H9 (cell line): ENCODE measurements at regions not wholly inside any gene's neighbourhood (a gene's known extent, or its start where the extent isn't known, plus 50 kb on each side); places are given as distances from the start of the nearest gene placed in this dataset.

ENCODE experiments used
- DNase-seq: peaks from one replicate; pipeline ENCODE4 v3.0.0-alpha.2; 2017
- H2AFZ ChIP-seq: one replicate; pipeline ENCODE4 v1.6.1; 2013; ENCODE audit warnings: mild to moderate bottlenecking, low read length, control low read depth, moderate library complexity
- H2AK5ac ChIP-seq: 2 replicates; pipeline ENCODE4 v1.6.1; 2013; ENCODE audit warnings: low read length, control low read depth, mixed read lengths; ENCODE audit not compliant: insufficient read length
- H2BK120ac ChIP-seq: one replicate; pipeline ENCODE4 v1.6.1; 2013; ENCODE audit warnings: low read depth, mild to moderate bottlenecking, low read length, control low read depth, inconsistent platforms; ENCODE audit not compliant: poor library complexity, severe bottlenecking
- H2BK12ac ChIP-seq: 2 replicates; pipeline ENCODE4 v1.6.1; 2013; ENCODE audit warnings: low read length, control low read depth, mixed read lengths, low read depth; ENCODE audit not compliant: insufficient read length
- H2BK15ac ChIP-seq: 2 replicates; pipeline ENCODE4 v1.6.1; 2013; ENCODE audit warnings: low read depth, low read length, control low read depth
- H2BK20ac ChIP-seq: one replicate; pipeline ENCODE4 v1.6.1; 2013; ENCODE audit warnings: low read depth, mild to moderate bottlenecking, low read length, control low read depth, inconsistent platforms; ENCODE audit not compliant: poor library complexity, severe bottlenecking
- H2BK5ac ChIP-seq: 2 replicates; pipeline ENCODE4 v1.6.1; 2013; ENCODE audit warnings: low read length, control low read depth, mixed read lengths; ENCODE audit not compliant: insufficient read length
- H3K14ac ChIP-seq: 2 replicates; pipeline ENCODE4 v1.6.1; 2013; ENCODE audit warnings: low read length, control low read depth; ENCODE audit not compliant: insufficient read depth
- H3K18ac ChIP-seq: 2 replicates; pipeline ENCODE4 v1.6.1; 2013; ENCODE audit warnings: low read depth, mild to moderate bottlenecking, mixed read lengths, low read length, control low read depth; ENCODE audit not compliant: insufficient read length
- H3K23ac ChIP-seq: 2 replicates; pipeline ENCODE4 v1.6.1; 2013; ENCODE audit warnings: low read length, control low read depth, mixed read lengths, low read depth; ENCODE audit not compliant: insufficient read length
- H3K23me2 ChIP-seq: 2 replicates; pipeline ENCODE4 v1.6.1; 2013; ENCODE audit warnings: low read depth, mild to moderate bottlenecking, mixed read lengths, low read length, control low read depth; ENCODE audit not compliant: insufficient read length, poor library complexity, severe bottlenecking
- H3K27ac ChIP-seq: 2 replicates; pipeline ENCODE4 v1.5.1; 2013; ENCODE audit warnings: low read length, control low read depth, mixed read lengths, low read depth; ENCODE audit not compliant: insufficient read length
- H3K27me3 ChIP-seq: 2 replicates; pipeline ENCODE4 v1.6.1; 2013; ENCODE audit warnings: low read length, control low read depth, inconsistent platforms; ENCODE audit not compliant: insufficient read depth
- H3K4ac ChIP-seq: 2 replicates; pipeline ENCODE4 v1.6.1; 2013; ENCODE audit warnings: low read depth, mild to moderate bottlenecking, control low read depth, inconsistent platforms, low read length, moderate library complexity
- H3K4me1 ChIP-seq: 2 replicates; pipeline ENCODE4 v1.6.1; 2013; ENCODE audit warnings: low read length, control low read depth, inconsistent platforms; ENCODE audit not compliant: insufficient read depth
- H3K4me2 ChIP-seq: 2 replicates; pipeline ENCODE4 v1.6.1; 2013; ENCODE audit warnings: low read length, control low read depth, mixed read lengths; ENCODE audit not compliant: insufficient read length, insufficient read depth
- H3K56ac ChIP-seq: 2 replicates; pipeline ENCODE4 v1.6.1; 2013; ENCODE audit warnings: low read depth, mild to moderate bottlenecking, mixed read lengths, low read length, control low read depth; ENCODE audit not compliant: insufficient read length
- H3K79me1 ChIP-seq: 2 replicates; pipeline ENCODE4 v1.6.1; 2013; ENCODE audit warnings: low read depth, mild to moderate bottlenecking, moderate library complexity, low read length, control low read depth, inconsistent platforms; ENCODE audit not compliant: insufficient read depth, poor library complexity, severe bottlenecking
- H3K79me2 ChIP-seq: 2 replicates; pipeline ENCODE4 v1.6.1; 2013; ENCODE audit warnings: low read length, control low read depth, inconsistent platforms; ENCODE audit not compliant: insufficient read depth
- H3K9ac ChIP-seq: 2 replicates; pipeline ENCODE4 v1.6.1; 2013; ENCODE audit warnings: low read length, control low read depth, mixed read lengths; ENCODE audit not compliant: insufficient read length; ENCODE audit errors: extremely low read depth
- H3K9me3 ChIP-seq: one replicate; pipeline ENCODE4 v1.6.1; 2013; ENCODE audit warnings: low read depth, low read length, inconsistent platforms; ENCODE audit not compliant: control insufficient read depth
- H3T11ph ChIP-seq: one replicate; pipeline ENCODE4 v1.6.1; 2013; ENCODE audit warnings: mild to moderate bottlenecking, low read length, control low read depth, inconsistent platforms
- H4K20me1 ChIP-seq: one replicate; pipeline ENCODE4 v1.6.1; 2013; ENCODE audit not compliant: control insufficient read depth, insufficient read length, insufficient read depth
- H4K5ac ChIP-seq: 2 replicates; pipeline ENCODE4 v1.6.1; 2013; ENCODE audit warnings: low read depth, mild to moderate bottlenecking, mixed read lengths, low read length, control low read depth; ENCODE audit not compliant: insufficient read length
- H4K8ac ChIP-seq: replicated peaks from 2 replicates; pipeline ENCODE4 v1.6.1; 2013; ENCODE audit warnings: low read length, control low read depth, mixed read lengths, low read depth; ENCODE audit not compliant: insufficient read length
- H4K91ac ChIP-seq: 2 replicates; pipeline ENCODE4 v1.6.1; 2013; ENCODE audit warnings: low read depth, mild to moderate bottlenecking, moderate library complexity, mixed read lengths, low read length, control low read depth; ENCODE audit not compliant: insufficient read length
- H3K27ac Mint-ChIP-seq, 3 experiments: 2 replicates in 2 of 3; 3 replicates in 1 of 3; pipeline ENCODE4 v1.8.0; 2020 to 2021; ENCODE audit warnings: mixed read lengths in 3 of 3, mild to moderate bottlenecking in 1 of 3, moderate library complexity in 1 of 3
- H3K27me3 Mint-ChIP-seq: 2 replicates; pipeline ENCODE4 v1.8.0; 2021; ENCODE audit warnings: low read depth, mild to moderate bottlenecking, moderate library complexity, mixed read lengths
- H3K36me3 Mint-ChIP-seq, 3 experiments: 2 replicates in 2 of 3; 3 replicates in 1 of 3; pipeline ENCODE4 v1.8.0; 2020 to 2021; ENCODE audit warnings: low read depth in 3 of 3, mixed read lengths in 3 of 3; ENCODE audit not compliant: insufficient read depth in 1 of 3
- H3K4me1 Mint-ChIP-seq, 2 experiments: 2 replicates each; pipeline ENCODE4 v1.8.0; 2020; ENCODE audit warnings: mixed read lengths in 2 of 2
- H3K4me3 Mint-ChIP-seq, 2 experiments: 2 replicates in 1 of 2; 3 replicates in 1 of 2; pipeline ENCODE4 v1.8.0; 2020 to 2021; ENCODE audit warnings: mild to moderate bottlenecking in 2 of 2, mixed read lengths in 2 of 2, moderate library complexity in 1 of 2
- H3K9me3 Mint-ChIP-seq, 2 experiments: 2 replicates in 1 of 2; 3 replicates in 1 of 2; pipeline ENCODE4 v1.8.0; 2020; ENCODE audit warnings: mild to moderate bottlenecking in 2 of 2, mixed read lengths in 2 of 2, moderate library complexity in 1 of 2
- WGBS: extraction: QIAGEN DNeasy Blood & Tissue Kit; methylation state at CpG from one replicate; pipeline ENCODE4 v1.1.7; 2013; ENCODE audit warnings: missing lambda C conversion rate, low lambda C conversion rate, mixed read lengths; ENCODE audit not compliant: insufficient read length; ENCODE audit errors: extremely low coverage; 5-methylcytosine and 5-hydroxymethylcytosine counted together
- TF ChIP-seq, protein P1 (sequence below): fragments of 200-600 bp; sonication (generic); conservative IDR thresholded peaks from 3 replicates; pipeline ENCODE4 v1.8.0; 2021; ENCODE audit warnings: antibody characterized with exemption, mild to moderate bottlenecking

DNA sequence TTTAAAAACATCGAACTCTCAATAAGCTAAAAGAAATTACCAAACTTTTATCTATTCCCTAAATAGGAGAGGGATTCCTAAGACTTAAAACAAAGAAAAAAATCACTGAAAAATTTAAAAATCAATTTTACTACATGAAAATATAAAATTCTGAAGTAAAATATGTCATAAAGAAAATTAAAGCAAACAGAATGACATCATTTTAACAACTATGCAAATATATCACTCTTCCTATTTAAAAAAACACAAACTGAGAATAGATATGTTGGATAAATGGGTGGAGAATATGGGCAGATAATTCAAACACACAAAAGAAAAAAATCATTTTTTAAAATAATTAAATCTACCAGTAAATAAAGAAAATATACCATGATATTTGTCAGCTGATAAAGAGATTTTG, 510.0 kb downstream of the BCL11B start:
- no peaks in the 10 kb centered on the region for H4K20me1 ChIP-seq
- Mint-ChIP-seq H3K4me3 (no peak overlapping the region), H3K4me1 (peaks cover 8% of the 10 kb centered on the region in 2 experiments), H3K9me3 (peaks cover 10 to 12% of the 10 kb centered on the region in 2 experiments), H3K27me3 (peaks cover 6% of the 10 kb centered on the region; the same call in 1 of the 2 replicates), H3K36me3 (peaks cover 0 to 10% (median 0%) of the 10 kb centered on the region in 3 experiments; a peak in 3 of 7 replicates), H3K27ac (no peak overlapping the region)
- no peaks in the 10 kb centered on the region for H3K23me2 ChIP-seq
- no peak overlapping the region for H3K9ac ChIP-seq
- no peaks in the 10 kb centered on the region for H3K79me1 ChIP-seq
- no peak overlapping the region for H2AK5ac ChIP-seq
- TF ChIP-seq, protein P1, sequence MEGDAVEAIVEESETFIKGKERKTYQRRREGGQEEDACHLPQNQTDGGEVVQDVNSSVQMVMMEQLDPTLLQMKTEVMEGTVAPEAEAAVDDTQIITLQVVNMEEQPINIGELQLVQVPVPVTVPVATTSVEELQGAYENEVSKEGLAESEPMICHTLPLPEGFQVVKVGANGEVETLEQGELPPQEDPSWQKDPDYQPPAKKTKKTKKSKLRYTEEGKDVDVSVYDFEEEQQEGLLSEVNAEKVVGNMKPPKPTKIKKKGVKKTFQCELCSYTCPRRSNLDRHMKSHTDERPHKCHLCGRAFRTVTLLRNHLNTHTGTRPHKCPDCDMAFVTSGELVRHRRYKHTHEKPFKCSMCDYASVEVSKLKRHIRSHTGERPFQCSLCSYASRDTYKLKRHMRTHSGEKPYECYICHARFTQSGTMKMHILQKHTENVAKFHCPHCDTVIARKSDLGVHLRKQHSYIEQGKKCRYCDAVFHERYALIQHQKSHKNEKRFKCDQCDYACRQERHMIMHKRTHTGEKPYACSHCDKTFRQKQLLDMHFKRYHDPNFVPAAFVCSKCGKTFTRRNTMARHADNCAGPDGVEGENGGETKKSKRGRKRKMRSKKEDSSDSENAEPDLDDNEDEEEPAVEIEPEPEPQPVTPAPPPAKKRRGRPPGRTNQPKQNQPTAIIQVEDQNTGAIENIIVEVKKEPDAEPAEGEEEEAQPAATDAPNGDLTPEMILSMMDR = no peak
- H3K27ac ChIP-seq = no peak overlapping the region
- WGBS = no CpG with 5 or more reads among the region's 1 CpG
- no peak overlapping the region for H2BK120ac ChIP-seq
- no peak overlapping the region for H3K23ac ChIP-seq
- H2BK20ac ChIP-seq = no peak overlapping the region
- no peaks in the 10 kb centered on the region for H3K4me1 ChIP-seq
- no peak overlapping the region for H2AFZ ChIP-seq
- H3K18ac ChIP-seq = no peak overlapping the region
- H3K9me3 ChIP-seq = no peaks in the 10 kb centered on the region
- DNase-seq = no peak
- no peak overlapping the region for H4K91ac ChIP-seq
- no peak overlapping the region for H3K4ac ChIP-seq
- no peak overlapping the region for H3K56ac ChIP-seq
- H2BK5ac ChIP-seq = no peak overlapping the region
- no peak overlapping the region for H4K8ac ChIP-seq
- H3K14ac ChIP-seq = no peak overlapping the region
- no peak overlapping the region for H4K5ac ChIP-seq
- H3K79me2 ChIP-seq = no peaks in the 10 kb centered on the region
- H2BK15ac ChIP-seq = no peak overlapping the region
- no peaks in the 10 kb centered on the region for H3K27me3 ChIP-seq
- H3K4me2 ChIP-seq = no peak overlapping the region
- H3T11ph ChIP-seq = no peak overlapping the region
- H2BK12ac ChIP-seq = no peak overlapping the region
